Erythroblast (primary cell): ENCODE measurements at regions not wholly inside any gene's neighbourhood (a gene's known extent, or its start where the extent isn't known, plus 50 kb on each side); places are given as distances from the start of the nearest gene placed in this dataset.

Experiments
- GATA1 ChIP-seq: IDR thresholded peaks from 2 replicates; pipeline ENCODE4 v1.6.1; 2011; ENCODE audit warnings: low read depth, mild to moderate bottlenecking, control low read depth, low read length, moderate library complexity
- POLR2A ChIP-seq: IDR thresholded peaks from 2 replicates; pipeline ENCODE4 v1.6.1; 2011; ENCODE audit warnings: mild to moderate bottlenecking, low read length

GRCh38 chr21:16087523-16087922 lies 357.7 kb downstream of the USP25 start:
- TF ChIP-seq POLR2A (no peak), GATA1 (no peak)
